Endodermal cell (in vitro differentiated cells): ENCODE measurements at regions not wholly inside any gene's neighbourhood (a gene's known extent, or its start where the extent isn't known, plus 50 kb on each side); places are given as distances from the start of the nearest gene placed in this dataset.

Experiments
- DNase-seq: peaks from one replicate; pipeline ENCODE4 v3.0.0-alpha.2; 2017
- H3K27ac ChIP-seq: 2 replicates; pipeline ENCODE4 v1.5.1; 2013; ENCODE audit warnings: mild to moderate bottlenecking, low read depth, low read length, moderate library complexity
- H3K27me3 ChIP-seq: 2 replicates; pipeline ENCODE4 v1.6.1; 2013; ENCODE audit warnings: mild to moderate bottlenecking, low read length, moderate library complexity; ENCODE audit not compliant: insufficient read depth, control insufficient read depth, poor library complexity, severe bottlenecking
- H3K36me3 ChIP-seq: 2 replicates; pipeline ENCODE4 v1.7.0; 2013; ENCODE audit warnings: mild to moderate bottlenecking, low read length, moderate library complexity; ENCODE audit not compliant: control insufficient read depth, insufficient read depth
- H3K4me1 ChIP-seq: one replicate; pipeline ENCODE4 v1.7.0; 2013; ENCODE audit warnings: low read length; ENCODE audit not compliant: control insufficient read depth, insufficient read depth
- H3K4me3 ChIP-seq: 2 replicates; pipeline ENCODE4 v1.5.1; 2013; ENCODE audit warnings: mild to moderate bottlenecking, low read length, moderate library complexity
- H3K9ac ChIP-seq: 2 replicates; pipeline ENCODE4 v1.6.1; 2013; ENCODE audit warnings: mild to moderate bottlenecking, low read length, moderate library complexity; ENCODE audit not compliant: poor library complexity, severe bottlenecking; ENCODE audit errors: extremely low read depth
- H3K9me3 ChIP-seq: 2 replicates; pipeline ENCODE4 v1.6.1; 2013; ENCODE audit warnings: mild to moderate bottlenecking, low read length, moderate library complexity; ENCODE audit not compliant: control insufficient read depth
- H3K27ac Mint-ChIP-seq: 2 replicates; pipeline ENCODE4 v1.8.0; 2020; ENCODE audit warnings: mixed read lengths
- H3K27me3 Mint-ChIP-seq: 2 replicates; pipeline ENCODE4 v1.8.0; 2021; ENCODE audit warnings: mild to moderate bottlenecking, mixed read lengths; ENCODE audit not compliant: insufficient read depth
- H3K36me3 Mint-ChIP-seq: 2 replicates; pipeline ENCODE4 v1.8.0; 2020; ENCODE audit warnings: low read depth, mixed read lengths
- H3K4me1 Mint-ChIP-seq: 2 replicates; pipeline ENCODE4 v1.8.0; 2020; ENCODE audit warnings: mixed read lengths
- H3K4me3 Mint-ChIP-seq: 2 replicates; pipeline ENCODE4 v1.8.0; 2020; ENCODE audit warnings: mild to moderate bottlenecking, moderate library complexity, mixed read lengths
- H3K9me3 Mint-ChIP-seq: 2 replicates; pipeline ENCODE4 v1.8.0; 2020; ENCODE audit warnings: mild to moderate bottlenecking, mixed read lengths
- WGBS, 2 experiments: methylation state at CpG; one replicate each; pipeline versions ENCODE4 v1.1.5 to v1.1.7; 2013; ENCODE audit warnings: missing lambda C conversion rate in 2 of 2, mixed read lengths in 1 of 2; ENCODE audit not compliant: insufficient coverage in 1 of 2, insufficient read length in 1 of 2; 5-methylcytosine and 5-hydroxymethylcytosine counted together
- TF ChIP-seq, protein P1 (sequence below): fragments of 200-600 bp; sonication (generic); conservative IDR thresholded peaks from 2 replicates; pipeline ENCODE4 v1.5.0; 2021; ENCODE audit warnings: antibody characterized with exemption, mild to moderate bottlenecking

DNA sequence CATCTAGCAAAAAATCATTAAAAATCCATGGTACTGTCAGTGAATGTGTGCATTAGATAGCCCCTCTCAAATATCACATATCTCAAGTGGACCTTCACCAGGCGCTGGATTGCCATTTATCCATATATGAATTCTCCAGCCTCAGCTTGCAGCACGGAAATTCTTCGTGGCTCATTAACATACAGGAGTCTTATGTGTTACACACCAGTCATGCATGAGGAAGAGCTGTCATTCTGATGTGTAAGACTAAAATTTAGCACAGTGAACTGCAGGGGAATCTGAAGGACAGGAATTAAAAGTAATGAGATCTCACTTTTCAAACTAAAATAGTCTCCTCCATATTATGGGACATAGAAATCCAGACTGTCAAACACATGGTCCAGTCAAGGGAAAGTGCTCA lies 542.4 kb upstream of the DPP6 start:
- TF ChIP-seq, protein P1, sequence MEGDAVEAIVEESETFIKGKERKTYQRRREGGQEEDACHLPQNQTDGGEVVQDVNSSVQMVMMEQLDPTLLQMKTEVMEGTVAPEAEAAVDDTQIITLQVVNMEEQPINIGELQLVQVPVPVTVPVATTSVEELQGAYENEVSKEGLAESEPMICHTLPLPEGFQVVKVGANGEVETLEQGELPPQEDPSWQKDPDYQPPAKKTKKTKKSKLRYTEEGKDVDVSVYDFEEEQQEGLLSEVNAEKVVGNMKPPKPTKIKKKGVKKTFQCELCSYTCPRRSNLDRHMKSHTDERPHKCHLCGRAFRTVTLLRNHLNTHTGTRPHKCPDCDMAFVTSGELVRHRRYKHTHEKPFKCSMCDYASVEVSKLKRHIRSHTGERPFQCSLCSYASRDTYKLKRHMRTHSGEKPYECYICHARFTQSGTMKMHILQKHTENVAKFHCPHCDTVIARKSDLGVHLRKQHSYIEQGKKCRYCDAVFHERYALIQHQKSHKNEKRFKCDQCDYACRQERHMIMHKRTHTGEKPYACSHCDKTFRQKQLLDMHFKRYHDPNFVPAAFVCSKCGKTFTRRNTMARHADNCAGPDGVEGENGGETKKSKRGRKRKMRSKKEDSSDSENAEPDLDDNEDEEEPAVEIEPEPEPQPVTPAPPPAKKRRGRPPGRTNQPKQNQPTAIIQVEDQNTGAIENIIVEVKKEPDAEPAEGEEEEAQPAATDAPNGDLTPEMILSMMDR, result no peak
- Mint-ChIP-seq H3K27ac (no peak overlapping the region), H3K4me1 (no peaks in the 10 kb centered on the region), H3K36me3 (no peaks in the 10 kb centered on the region), H3K27me3 (no peaks in the 10 kb centered on the region), H3K4me3 (no peak overlapping the region), H3K9me3 (peaks cover 81% of the 10 kb centered on the region)
- Histone ChIP-seq H3K36me3 (no peaks in the 10 kb centered on the region), H3K9me3 (peaks cover 76% of the 10 kb centered on the region), H3K27me3 (no peaks in the 10 kb centered on the region), H3K9ac (no peak overlapping the region), H3K4me3 (no peak overlapping the region), H3K4me1 (no peaks in the 10 kb centered on the region), H3K27ac (no peak overlapping the region)
- 60% methylated on average over 3 of the region's 3 CpGs; no CpG with 5 or more reads in 1 of the 2 experiments for WGBS, 2 experiments
- no peak for DNase-seq

DNA sequence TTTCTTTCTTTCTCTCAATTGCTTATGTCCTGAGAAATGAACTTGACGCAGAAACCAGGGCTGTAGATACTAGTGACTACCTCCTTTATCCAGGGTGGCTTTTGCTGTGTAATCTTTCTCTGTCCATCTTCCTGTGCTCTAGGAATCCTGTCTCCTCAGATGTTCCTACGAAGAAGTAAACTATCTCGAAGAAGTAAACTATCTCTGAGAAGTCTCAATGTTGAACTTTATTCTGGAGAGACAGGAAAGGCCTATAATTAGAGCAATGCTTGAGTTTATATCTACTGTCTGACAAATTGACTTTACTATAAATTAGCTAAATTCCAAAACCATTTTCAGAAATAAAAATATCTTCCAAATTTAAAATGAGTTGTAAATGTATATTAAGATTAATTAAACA lies 541.5 kb upstream of the DPP6 start:
- WGBS, 2 experiments, result 73 to 100% methylated on average over 1 to 3 of the region's 3 CpGs
- Mint-ChIP-seq H3K27me3 (no peaks in the 10 kb centered on the region), H3K4me3 (no peak overlapping the region), H3K36me3 (no peaks in the 10 kb centered on the region), H3K9me3 (peaks cover 84% of the 10 kb centered on the region), H3K27ac (no peak overlapping the region), H3K4me1 (no peaks in the 10 kb centered on the region)
- no peak overlapping the region for H3K9ac ChIP-seq
- H3K9me3 ChIP-seq, result peaks cover 79% of the 10 kb centered on the region
- DNase-seq, result no peak
- H3K36me3 ChIP-seq, result no peaks in the 10 kb centered on the region
- H3K4me3 ChIP-seq, result no peak overlapping the region
- no peaks in the 10 kb centered on the region for H3K27me3 ChIP-seq
- TF ChIP-seq, protein P1, result no peak
- no peak overlapping the region for H3K27ac ChIP-seq
- no peaks in the 10 kb centered on the region for H3K4me1 ChIP-seq

DNA sequence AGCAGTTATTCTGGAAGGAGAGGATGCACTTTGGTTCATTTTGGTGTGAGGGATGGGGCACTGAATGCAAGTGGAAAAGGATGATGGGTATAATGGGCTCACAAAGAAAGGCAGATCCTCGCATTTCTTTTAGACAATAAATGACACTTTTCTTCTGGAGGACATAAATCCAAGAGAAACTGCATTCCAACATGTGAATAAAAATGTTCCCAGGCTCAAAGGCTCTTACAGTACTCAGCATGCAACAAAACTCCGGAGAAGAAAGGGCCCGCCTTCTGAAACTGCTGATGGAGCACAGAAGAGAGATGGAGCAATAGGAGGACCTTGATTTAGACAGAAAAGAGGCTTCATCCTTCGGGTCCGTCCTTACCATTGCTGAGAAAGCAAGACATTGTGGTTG lies 538.2 kb upstream of the DPP6 start:
- Mint-ChIP-seq H3K4me1 (no peaks in the 10 kb centered on the region), H3K4me3 (no peak overlapping the region), H3K9me3 (peaks cover 90% of the 10 kb centered on the region), H3K27me3 (no peaks in the 10 kb centered on the region), H3K27ac (no peak overlapping the region), H3K36me3 (no peaks in the 10 kb centered on the region)
- whole genome bisulfite sequencing, 2 experiments, result 85 to 89% methylated on average over 4 to 5 of the region's 5 CpGs
- Histone ChIP-seq H3K4me1 (no peaks in the 10 kb centered on the region), H3K27me3 (no peaks in the 10 kb centered on the region), H3K9me3 (peaks cover 87% of the 10 kb centered on the region), H3K27ac (no peak overlapping the region), H3K9ac (no peak overlapping the region), H3K36me3 (no peaks in the 10 kb centered on the region), H3K4me3 (no peak overlapping the region)
- TF ChIP-seq, protein P1, result no peak
- no peak for DNase-seq
